H4 (cell line): ENCODE measurements at regions not wholly inside any gene's neighbourhood (a gene's known extent, or its start where the extent isn't known, plus 50 kb on each side); places are given as distances from the start of the nearest gene placed in this dataset.
"Not testable (repeated sequence)": the region's sequence is repeated elsewhere in the genome, so short reads cannot be mapped to it uniquely, and the experiment has no call there.

Experiments
- DNase-seq: peaks from one replicate; pipeline ENCODE4 v3.0.0-alpha.2; 2015; ENCODE audit warnings: low spot score

DNA sequence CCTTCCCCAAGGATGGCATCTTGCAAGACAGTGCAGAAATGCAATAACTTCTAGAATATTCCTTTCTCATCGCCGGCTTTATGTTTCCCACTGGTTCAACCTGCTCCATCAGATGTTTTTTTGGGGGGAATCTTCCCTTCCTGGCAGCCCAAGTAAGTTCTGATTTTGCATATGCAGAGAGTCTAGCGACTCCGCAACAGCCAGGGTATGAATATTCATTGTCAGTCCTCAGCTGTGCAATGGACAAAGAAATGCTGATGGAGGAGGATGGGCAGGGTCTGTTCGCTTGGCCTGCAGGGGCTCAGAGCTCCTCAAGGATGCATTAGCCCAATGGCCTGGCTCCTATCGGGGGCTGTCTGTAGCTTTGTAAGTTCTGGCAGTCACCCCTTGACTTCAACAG, 358.8 kb upstream of the CCL2 start:
- DNase-seq, result no peak

DNA sequence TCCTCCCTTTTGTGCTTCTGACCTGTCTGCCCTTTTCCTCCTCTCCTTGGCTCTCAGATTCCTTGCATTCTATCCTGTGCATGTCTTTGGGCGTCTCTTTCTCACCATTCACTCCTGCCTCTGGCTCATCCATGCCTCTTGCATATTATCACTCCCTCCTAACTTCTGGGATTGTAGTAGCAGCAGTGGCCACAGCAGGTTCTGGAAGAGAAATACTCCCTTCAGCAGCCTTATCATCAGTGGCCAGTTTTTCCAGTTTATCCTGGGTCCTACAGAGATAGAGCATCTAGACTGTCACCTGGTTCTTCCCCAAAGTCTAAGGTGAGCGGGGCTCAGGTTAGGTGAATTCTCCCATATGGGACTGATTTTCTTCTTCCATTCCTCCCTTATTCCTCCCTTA, 354.0 kb upstream of the CCL2 start:
- DNase-seq, result no peak

DNA sequence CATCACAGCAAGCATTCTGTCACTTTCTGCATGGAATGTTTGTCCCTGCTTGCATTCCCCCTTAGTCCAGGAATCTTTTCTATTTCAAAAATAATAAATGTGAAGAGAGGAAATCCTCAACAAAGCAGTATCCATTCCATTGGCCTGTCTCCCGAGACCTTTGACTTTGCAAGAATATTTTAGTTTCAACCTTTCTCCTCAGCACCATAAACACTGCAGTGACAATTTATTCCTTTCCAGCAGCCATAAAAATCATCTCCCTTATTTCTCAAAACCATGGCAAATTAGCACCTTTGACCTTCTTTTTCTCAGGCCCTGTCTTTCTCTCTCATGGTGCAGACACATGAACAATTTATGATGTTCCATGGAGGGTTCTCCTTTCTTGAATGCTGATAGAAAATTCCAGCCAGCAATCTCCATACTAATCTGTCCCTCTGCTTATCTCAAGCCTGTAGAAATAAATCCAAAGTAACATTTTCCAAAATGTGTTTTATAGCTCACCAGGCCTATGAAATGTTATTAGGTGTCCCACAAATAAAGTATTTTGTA, 352.1 kb upstream of the CCL2 start:
- DNase-seq, result no peak

DNA sequence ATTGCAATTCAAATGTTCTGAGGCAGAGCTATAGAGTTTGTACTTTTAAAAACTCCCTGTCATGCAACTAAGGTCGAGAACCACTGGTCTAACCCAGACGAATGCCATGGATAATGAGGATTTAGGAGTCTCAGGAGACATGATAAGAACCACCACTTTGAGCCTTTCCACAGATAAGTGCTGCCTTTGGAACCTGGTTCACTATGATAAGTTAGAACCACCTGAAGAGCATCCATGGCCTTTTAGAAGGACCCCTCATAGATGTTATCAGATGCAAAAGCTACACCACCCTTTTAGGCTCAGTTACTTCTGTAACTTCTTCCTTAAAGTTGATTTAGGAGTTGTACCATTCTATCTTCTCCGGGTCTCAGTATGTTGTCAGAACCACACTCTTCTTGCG, 350.6 kb upstream of the CCL2 start:
- no peak for DNase-seq

DNA sequence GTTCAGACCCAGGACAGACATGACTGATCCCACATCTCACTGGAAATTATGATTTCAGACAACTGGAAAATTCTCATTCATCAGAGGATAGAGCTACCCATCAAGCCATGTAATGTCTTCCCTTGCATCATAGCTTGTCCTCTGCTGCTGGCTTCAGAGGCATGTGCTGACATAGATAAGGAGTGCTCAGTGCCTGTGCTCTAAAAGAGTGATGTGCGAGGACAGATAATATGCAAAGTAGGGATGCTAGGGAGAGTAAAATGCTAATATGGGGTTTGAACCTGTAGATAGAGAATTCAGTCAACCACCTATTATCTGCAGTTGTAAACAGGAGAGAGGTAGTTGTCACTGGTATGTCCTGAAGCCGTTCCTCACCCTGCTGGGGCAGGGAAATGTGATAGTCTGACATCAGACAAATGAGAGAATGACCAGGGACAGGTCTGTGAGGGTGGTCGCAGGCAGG, 349.7 kb upstream of the CCL2 start:
- DNase-seq, result no peak

- no peak for DNase-seq
These were observed 346.6 kb upstream of the CCL2 start for GRCh38 chr17:33908363-33909064.

- no peak for DNase-seq
These were observed 344.8 kb upstream of the CCL2 start for GRCh38 chr17:33910200-33910857.

DNA sequence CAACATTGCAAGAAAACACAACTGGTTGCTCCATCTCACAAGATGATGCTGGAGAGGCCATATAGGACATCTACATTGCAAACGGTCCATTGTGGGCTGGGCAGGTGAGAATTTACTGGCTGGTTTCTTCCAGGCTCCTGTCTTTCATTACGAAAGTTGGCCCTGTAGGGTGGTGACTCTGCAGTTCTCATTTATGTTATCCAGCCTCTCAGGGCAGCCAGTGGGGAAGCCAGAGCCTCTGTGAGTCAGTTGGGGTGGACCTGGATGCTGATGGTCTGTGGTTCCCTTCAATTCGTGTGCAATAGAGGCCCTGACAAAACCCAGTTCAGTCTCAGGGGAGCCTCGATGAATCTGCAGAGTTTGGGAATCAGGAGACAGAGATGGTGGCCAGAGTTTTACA, 341.0 kb upstream of the CCL2 start:
- no peak for DNase-seq

DNA sequence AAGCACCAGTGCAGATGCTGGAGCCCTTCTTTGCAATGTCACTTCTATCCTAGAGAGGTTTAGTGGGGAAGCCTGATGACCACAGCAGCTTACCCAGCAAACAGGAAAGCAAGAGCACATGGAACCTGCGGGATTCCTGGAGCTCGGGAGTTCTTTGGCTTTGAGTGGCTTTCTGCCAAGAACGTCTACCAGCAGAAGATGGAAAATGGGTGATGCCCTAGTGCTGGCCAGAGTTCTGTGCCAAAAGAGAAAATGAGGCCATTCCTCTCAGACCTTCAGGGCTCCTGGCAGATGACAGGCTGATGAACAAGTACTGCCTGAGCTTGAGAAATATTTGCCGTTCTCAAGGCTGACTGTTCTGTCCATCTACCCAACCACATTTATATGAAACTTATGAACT, 332.1 kb upstream of the CCL2 start:
- DNase-seq, result no peak

- DNase-seq, result no peak
These were observed 331.0 kb upstream of the CCL2 start for GRCh38 chr17:33924104-33924503.

DNA sequence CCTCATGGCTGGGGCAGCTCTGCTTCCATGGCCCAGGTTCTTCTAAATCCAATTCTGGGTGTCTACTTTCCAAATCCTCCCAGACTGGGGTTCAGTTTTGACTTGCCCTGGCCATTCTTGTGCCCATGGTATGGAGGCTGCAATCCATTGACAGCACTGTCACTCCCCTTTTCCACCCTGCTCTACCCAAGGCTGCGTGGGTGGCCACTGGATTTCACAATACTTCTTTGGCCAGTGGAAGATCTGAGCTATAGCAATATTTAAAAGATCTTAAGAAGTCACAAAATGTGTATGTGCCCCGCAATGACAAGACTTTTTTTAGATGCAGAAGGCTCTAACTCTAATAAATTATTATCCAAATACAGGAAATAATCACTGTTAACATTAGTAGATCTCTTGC, 329.4 kb upstream of the CCL2 start:
- DNase-seq, result no peak

DNA sequence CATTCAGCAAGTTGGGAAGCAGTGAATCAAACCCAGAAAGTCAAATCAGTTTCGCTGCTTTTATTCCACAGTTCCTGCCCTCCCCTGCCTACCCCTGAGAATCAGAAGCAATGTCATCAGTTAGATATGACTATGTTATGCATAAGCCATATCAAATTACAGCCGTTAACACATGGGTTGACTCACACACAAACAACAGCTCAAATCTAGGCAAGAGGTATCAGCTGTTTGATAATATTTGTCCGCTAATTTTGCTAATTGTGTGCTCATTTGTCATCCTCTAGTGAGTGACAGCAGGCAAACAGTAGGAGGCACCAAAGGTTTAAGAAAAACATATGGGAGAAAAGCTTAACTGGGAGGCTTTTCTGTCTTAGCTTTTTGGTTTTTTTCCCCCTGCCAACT, 327.4 kb upstream of the CCL2 start:
- DNase-seq, result peak; percentile 5

GRCh38 chr17:33929181-33929724, 325.8 kb upstream of the CCL2 start:
- DNase-seq, result no peak

- DNase-seq, result not testable (repeated sequence)
These were observed 323.8 kb upstream of the CCL2 start for GRCh38 chr17:33931148-33931814.

DNA sequence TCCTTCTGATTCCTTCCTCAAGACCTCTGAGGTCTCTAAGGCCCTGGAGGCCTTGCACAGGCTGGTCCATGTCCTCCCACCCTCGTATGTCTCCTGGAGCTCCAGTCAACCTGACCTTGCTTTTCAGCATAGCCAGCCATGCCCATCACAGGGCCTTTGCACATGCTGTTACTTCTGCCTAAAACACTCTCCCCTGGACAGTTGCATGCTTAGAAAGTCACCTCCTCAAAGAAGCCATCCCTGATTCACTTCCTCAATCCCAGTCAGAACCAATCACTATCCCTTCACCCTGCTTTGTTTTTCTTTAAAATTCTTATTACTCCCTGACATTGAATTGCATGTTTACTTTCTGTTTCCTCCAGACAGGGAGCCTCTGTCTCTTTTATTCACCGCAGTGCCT, 322.1 kb upstream of the CCL2 start:
- no peak for DNase-seq

DNA sequence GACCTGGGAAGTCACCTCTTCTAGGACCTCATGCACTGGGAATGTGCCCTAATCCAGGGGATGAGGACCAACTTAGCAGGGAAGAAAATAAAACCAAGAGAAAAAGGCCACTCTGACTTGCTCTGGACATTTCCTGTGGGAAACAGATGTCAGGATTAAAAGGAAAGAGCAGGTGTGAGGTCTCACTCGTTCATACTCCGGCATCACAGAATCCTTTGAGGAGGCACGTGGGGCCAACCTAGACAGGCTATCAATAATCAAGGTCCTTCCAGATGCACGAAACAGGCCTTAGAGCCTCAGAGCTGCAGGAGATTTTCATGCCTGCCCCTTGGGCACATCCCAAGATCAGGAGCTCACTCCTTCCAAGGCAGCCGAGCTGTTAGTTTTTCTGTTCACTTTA, 321.5 kb upstream of the CCL2 start:
- no peak for DNase-seq

DNA sequence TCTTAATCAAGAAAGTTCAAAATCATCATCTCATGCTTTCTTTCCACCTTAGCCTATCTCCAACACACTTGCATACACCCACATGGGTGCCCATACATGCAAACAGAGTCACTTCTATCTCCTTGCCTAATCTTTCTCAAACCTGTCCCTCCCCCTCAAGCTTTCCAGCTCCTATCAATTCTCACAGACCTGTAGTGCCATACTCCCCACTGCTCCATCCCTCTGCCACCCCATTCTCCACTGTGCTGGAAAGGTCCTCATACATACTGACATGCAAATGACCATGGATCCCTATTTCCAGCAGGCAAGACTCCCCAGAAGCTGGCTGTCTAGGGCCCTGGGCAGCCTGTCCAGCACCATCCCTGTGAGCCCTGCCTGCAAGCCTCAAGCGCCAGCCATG, 320.4 kb upstream of the CCL2 start:
- DNase-seq, result no peak

GRCh38 chr17:33935822-33936221, 319.3 kb upstream of the CCL2 start:
- DNase-seq, result no peak

- DNase-seq, result no peak
These were observed 318.3 kb upstream of the CCL2 start for GRCh38 chr17:33936764-33937163.

DNA sequence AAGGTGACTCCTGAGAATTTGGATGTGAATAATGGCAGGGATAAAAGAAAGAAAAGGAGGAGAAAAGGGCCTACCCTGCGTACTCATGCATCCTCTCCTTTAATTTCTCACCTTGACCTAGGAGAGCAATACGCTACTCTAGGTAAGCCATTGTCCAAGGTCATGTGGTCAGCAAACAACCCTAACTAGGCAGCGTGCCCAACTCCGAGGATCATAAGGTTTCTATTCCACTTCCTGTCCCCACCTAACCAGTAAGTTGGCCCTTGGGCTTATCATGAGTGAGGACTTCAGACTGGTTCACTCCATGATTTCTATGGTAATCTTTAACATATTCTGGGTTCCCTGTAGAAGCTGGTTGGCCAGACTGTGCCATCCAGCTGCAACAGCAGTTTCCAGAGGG, 315.1 kb upstream of the CCL2 start:
- DNase-seq, result no peak

DNA sequence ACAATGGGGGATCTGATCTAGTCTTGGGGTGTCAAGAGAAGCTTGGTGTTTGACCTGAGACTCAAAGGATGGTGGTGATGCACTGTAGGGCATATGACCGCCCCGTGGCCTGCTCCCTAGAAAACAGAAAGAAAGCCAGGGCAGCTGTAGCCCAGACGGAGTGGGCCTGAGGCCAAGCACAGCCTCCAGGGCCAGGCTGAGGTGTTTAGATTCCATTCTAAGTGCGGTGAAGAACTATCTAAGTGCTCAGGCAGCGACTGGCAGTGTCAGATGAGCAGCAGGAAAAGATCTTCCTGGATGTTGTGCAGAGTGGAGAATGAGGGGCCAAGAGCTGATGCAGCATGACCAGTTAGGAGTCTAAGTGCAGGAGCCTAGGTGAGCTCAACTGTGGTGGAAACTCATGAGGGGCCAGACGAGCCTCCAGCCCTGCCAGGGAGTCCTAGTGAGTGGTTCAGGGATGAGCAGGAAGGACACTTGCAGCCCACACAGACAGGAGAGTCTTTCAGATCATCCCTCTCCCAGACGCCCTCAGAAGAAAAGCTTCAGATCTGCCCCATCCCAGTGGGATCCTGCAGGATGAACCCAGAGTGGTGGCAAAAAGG, 314.2 kb upstream of the CCL2 start:
- no peak for DNase-seq

DNA sequence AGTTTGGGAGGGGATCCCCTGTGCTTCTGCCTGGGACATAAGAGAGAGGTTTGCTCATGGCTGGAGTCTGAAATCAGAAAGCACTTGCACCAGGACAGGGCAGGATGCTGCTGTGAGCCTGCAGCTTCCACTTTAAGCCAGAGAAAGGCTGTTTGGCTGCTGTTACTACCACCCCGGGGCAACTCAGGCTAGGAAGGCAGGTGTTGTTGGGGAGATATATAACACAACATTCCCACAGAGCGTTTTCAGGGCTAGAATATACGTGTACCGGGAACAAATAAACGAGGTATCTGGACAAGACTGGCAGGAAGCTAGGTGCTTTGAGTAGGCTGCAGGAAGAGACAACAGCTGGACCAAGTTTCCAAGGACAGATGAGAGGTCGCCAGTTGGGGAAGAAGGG, 313.3 kb upstream of the CCL2 start:
- no peak for DNase-seq
